ENCODE measurements at regions not wholly inside any gene's neighbourhood (a gene's known extent, or its start where the extent isn't known, plus 50 kb on each side); places are given as distances from the start of the nearest gene placed in this dataset.

GRCh38 chr3:168241156-168241555 is 145.4 kb upstream of the GOLIM4 start:
- ChIA-PET CTCF (no interaction called here), POLR2A (no interaction called here)
- no peaks in the 10 kb centered on the region for H3K36me3 Mint-ChIP-seq
- ATAC-seq (no peak), DNase-seq (ENCODE audit: low spot score) (no peak)
- H3K4me3 Mint-ChIP-seq: no peak overlapping the region
- no peak for TF ChIP-seq IRF1 (CRISPR knock-in tag; IDR thresholded peaks at IDR 0.05)
- TF ChIP-seq ZNF512 (CRISPR knock-in tag; IDR thresholded peaks at IDR 0.05; ENCODE audit: borderline replicate concordance): no peak
- TF ChIP-seq IRF2 (CRISPR knock-in tag; IDR thresholded peaks at IDR 0.05; ENCODE audit: borderline replicate concordance, low read depth): no peak
- no peak for TF ChIP-seq SOX15 (CRISPR knock-in tag; IDR thresholded peaks at IDR 0.05)
- TF ChIP-seq HMGXB4 (CRISPR knock-in tag; IDR thresholded peaks at IDR 0.05): no peak
- TF ChIP-seq ATF1 (CRISPR knock-in tag; IDR thresholded peaks at IDR 0.05): no peak
- TF ChIP-seq ZNF423 (CRISPR knock-in tag; IDR thresholded peaks at IDR 0.05): no peak
- TF ChIP-seq NFYB (CRISPR knock-in tag; conservative IDR thresholded peaks at IDR 0.05; ENCODE audit: low read depth): no peak
- no peak for TF ChIP-seq NR2C2 (CRISPR knock-in tag; IDR thresholded peaks at IDR 0.05)
- TF ChIP-seq JUN (CRISPR knock-in tag; IDR thresholded peaks at IDR 0.05): no peak
- H3K27me3 Mint-ChIP-seq (ENCODE audit: low read depth): no peaks in the 10 kb centered on the region
- no peaks in the 10 kb centered on the region for H3K4me1 Mint-ChIP-seq
- H3K9me3 Mint-ChIP-seq: peaks cover 11% of the 10 kb centered on the region
- no peak overlapping the region for H3K27ac Mint-ChIP-seq

GRCh38 chr3:168239287-168239686 is 143.6 kb upstream of the GOLIM4 start:
- Mint-ChIP-seq H3K36me3 (no peaks in the 10 kb centered on the region), H3K4me1 (no peaks in the 10 kb centered on the region), H3K9me3 (peaks cover 11% of the 10 kb centered on the region), H3K4me3 (no peak overlapping the region), H3K27me3 (ENCODE audit: low read depth) (no peaks in the 10 kb centered on the region), H3K27ac (no peak overlapping the region)
- ATAC-seq (no peak), DNase-seq (ENCODE audit: low spot score) (no peak)
- ChIA-PET POLR2A (no interaction called here), CTCF (no interaction called here)
- TF ChIP-seq ERG (CRISPR knock-in tag; IDR thresholded peaks at IDR 0.05): no peak
- no peak for TF ChIP-seq OVOL2 (CRISPR knock-in tag; IDR thresholded peaks at IDR 0.05; ENCODE audit: borderline replicate concordance)
- no peak for TF ChIP-seq ZMAT4 (CRISPR knock-in tag; IDR thresholded peaks at IDR 0.05)
- TF ChIP-seq ZNF263 (CRISPR knock-in tag; IDR thresholded peaks at IDR 0.05; ENCODE audit: low read depth): no peak
- TF ChIP-seq SOX15 (CRISPR knock-in tag; IDR thresholded peaks at IDR 0.05): no peak
- TF ChIP-seq IRF1 (CRISPR knock-in tag; IDR thresholded peaks at IDR 0.05): no peak
- no peak for TF ChIP-seq FOXK1 (CRISPR knock-in tag; IDR thresholded peaks at IDR 0.05)
- TF ChIP-seq JUN (CRISPR knock-in tag; IDR thresholded peaks at IDR 0.05): no peak
- no peak for TF ChIP-seq AR (CRISPR knock-in tag; IDR thresholded peaks at IDR 0.05)
- no peak for TF ChIP-seq MLX (CRISPR knock-in tag; IDR thresholded peaks at IDR 0.05)
- TF ChIP-seq ATF1 (CRISPR knock-in tag; IDR thresholded peaks at IDR 0.05): no peak
- TF ChIP-seq E2F4 (CRISPR knock-in tag; IDR thresholded peaks at IDR 0.05; ENCODE audit: borderline replicate concordance, low read depth): no peak
- TF ChIP-seq EMX1 (CRISPR knock-in tag; IDR thresholded peaks at IDR 0.05): no peak
- TF ChIP-seq RORB (CRISPR knock-in tag; IDR thresholded peaks at IDR 0.05): no peak
- TF ChIP-seq ZNF219 (CRISPR knock-in tag; IDR thresholded peaks at IDR 0.05; ENCODE audit: borderline replicate concordance): no peak
